Activated T-helper 2 cell treated with anti-CD3 and anti-CD28 coated beads, Interferon-gamma antibody, Interleukin-2, Interleukin-4, amounts not matched to agents 10 μg/mL and 5 μg/mL and 100 μg/mL, durations not matched to agents 14 hours and 24 hours and 36 hours (primary cell): ENCODE measurements at regions not wholly inside any gene's neighbourhood (a gene's known extent, or its start where the extent isn't known, plus 50 kb on each side); places are given as distances from the start of the nearest gene placed in this dataset.

Source experiments
- DNase-seq: peaks from one replicate; pipeline ENCODE4 v3.0.0; 2021; ENCODE audit warnings: low spot score
- H3K27ac Mint-ChIP-seq: one replicate; pipeline ENCODE4 v1.8.0; 2021; ENCODE audit warnings: mixed read lengths
- H3K27me3 Mint-ChIP-seq: one replicate; pipeline ENCODE4 v1.8.0; 2021; ENCODE audit warnings: low read depth, mixed read lengths
- H3K36me3 Mint-ChIP-seq: one replicate; pipeline ENCODE4 v1.8.0; 2021; ENCODE audit warnings: low read depth, mixed read lengths
- H3K4me1 Mint-ChIP-seq: one replicate; pipeline ENCODE4 v1.8.0; 2021; ENCODE audit warnings: low read depth, mixed read lengths
- H3K4me3 Mint-ChIP-seq: one replicate; pipeline ENCODE4 v1.8.0; 2021; ENCODE audit warnings: low read depth, mild to moderate bottlenecking, moderate library complexity, mixed read lengths
- H3K9me3 Mint-ChIP-seq: one replicate; pipeline ENCODE4 v1.8.0; 2021; ENCODE audit warnings: mixed read lengths
- intact Hi-C: fragments of 100-400 bp; cut with micrococcal nuclease; formaldehyde crosslinking; loops from one replicate; pipeline ENCODE4 v1.15.1; 2023

DNA sequence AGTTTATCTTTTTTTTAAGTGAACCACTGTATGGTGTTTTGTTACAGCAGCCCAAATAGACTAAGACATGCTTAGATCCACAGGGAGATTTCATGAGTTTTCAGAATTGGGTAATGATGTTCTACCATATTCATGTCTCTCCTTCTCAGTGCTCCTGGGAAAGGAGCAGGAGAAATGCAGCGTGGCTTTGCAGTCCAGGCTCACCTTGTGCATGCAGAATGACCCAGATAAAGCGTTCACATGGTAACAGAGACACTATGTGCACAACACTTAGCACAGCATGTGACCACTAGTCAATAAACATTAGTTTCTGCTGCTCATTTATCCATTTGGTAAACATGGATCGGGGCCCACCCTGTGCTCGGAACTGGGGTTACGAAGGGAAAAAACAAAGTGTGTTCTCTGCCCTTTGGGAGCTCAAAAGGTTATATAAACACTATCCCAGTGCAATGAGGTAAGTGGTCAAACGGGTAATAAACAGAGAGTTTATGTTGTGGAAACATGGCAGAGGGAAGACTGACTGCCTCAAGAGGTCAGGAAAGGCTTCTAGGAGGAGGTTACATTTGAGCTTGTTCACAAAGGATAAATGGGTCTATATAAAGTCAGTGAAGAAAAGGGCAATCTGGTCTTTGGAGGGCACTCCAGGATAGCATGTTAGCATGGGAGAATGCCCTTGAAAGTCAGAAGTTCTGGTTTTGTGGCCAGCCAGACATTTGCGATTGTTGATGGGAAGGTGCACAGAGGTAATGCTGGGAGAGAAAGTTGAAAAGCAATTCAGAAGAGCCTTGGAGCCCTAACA lies 299.2 kb downstream of the TDRD15 start:
- no peak overlapping the region for H3K27ac Mint-ChIP-seq
- intact Hi-C loops = no loop called here

DNA sequence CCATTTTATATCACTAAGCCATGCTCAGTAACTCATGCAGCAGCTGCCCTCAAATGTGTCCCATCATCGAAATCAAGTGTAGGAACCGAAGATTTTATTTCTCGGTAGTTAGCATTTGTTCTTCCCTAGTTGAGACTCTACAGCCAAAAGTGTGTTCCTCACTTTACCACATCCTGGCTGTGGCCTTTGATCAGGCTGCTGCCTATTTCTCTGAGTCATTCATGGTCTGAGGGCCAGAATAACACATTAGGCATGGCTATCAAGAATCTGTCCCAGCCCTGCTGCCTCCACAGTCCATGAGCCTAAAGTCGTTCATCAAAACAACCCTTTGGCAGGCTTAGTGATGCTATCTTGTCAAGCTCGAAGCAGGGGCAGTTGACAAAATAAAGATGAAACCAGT lies 300.1 kb downstream of the TDRD15 start:
- H3K4me1 Mint-ChIP-seq = peaks cover 8% of the 10 kb centered on the region

More for the DNA sequence above, 299.2 kb downstream of the TDRD15 start:
- H3K27me3 Mint-ChIP-seq = no peaks in the 10 kb centered on the region
- DNase-seq = no peak
- H3K36me3 Mint-ChIP-seq = no peaks in the 10 kb centered on the region
- H3K9me3 Mint-ChIP-seq = peaks cover 6% of the 10 kb centered on the region
- H3K4me3 Mint-ChIP-seq = no peak overlapping the region
- H3K4me1 Mint-ChIP-seq = peaks cover 6% of the 10 kb centered on the region

GRCh38 chr2:21424375-21424774 lies 300.6 kb downstream of the TDRD15 start:
- intact Hi-C loops = no loop called here
- DNase-seq = no peak
- Mint-ChIP-seq H3K27me3 (no peaks in the 10 kb centered on the region), H3K27ac (no peak overlapping the region), H3K9me3 (peaks cover 16% of the 10 kb centered on the region), H3K4me3 (no peak overlapping the region), H3K4me1 (peaks cover 8% of the 10 kb centered on the region), H3K36me3 (no peaks in the 10 kb centered on the region)

More for the DNA sequence above, 300.1 kb downstream of the TDRD15 start:
- no peaks in the 10 kb centered on the region for H3K36me3 Mint-ChIP-seq
- H3K27me3 Mint-ChIP-seq = no peaks in the 10 kb centered on the region
- H3K27ac Mint-ChIP-seq = no peak overlapping the region
- H3K4me3 Mint-ChIP-seq = no peak overlapping the region
- intact Hi-C loops = no loop called here
- H3K9me3 Mint-ChIP-seq = peaks cover 11% of the 10 kb centered on the region
- no peak for DNase-seq

DNA sequence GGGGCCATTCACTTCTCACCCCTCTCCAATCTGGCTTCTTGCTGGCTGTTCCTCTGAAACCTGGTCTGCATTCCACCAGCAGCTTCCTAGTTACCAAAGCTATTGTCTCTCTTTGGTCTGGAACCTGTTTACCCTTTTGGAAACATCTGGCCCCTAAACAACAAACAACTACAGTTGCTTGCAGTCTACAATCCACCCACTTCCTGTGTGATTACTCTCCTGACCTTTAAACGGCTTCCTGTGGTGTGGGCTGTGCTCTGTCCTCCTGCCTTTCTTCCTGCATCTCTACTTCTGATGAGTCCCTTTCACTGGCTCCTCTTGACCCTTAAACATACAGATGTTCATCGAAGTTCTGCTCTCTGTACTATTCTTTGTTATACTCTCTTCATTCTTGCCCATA lies 303.8 kb downstream of the TDRD15 start:
- H3K27ac Mint-ChIP-seq = no peak overlapping the region
- H3K4me3 Mint-ChIP-seq = no peak overlapping the region
- intact Hi-C loops = no loop called here

DNA sequence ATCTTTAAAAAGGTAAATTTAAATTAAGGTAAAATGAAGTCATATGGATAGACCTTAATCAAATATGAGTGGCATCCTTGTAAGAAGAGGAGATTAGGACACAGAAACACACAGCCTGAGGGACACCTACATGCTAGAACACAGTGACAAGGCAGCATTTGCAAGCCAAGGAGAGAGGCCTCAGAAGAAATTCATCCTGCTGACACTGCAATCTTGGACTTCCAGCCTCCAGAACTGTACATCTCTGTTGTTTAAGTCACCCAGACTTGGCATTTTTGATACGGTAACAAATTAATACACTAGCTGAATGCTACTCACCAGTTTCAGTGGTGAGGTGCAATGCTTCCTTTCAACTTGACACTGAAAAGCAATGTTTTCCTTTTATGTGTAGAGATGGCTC lies 305.0 kb downstream of the TDRD15 start:
- no peaks in the 10 kb centered on the region for H3K36me3 Mint-ChIP-seq
- peaks cover 21% of the 10 kb centered on the region for H3K9me3 Mint-ChIP-seq
- no peaks in the 10 kb centered on the region for H3K27me3 Mint-ChIP-seq

More for the DNA sequence above, 303.8 kb downstream of the TDRD15 start:
- no peaks in the 10 kb centered on the region for H3K36me3 Mint-ChIP-seq
- peaks cover 8% of the 10 kb centered on the region for H3K4me1 Mint-ChIP-seq
- DNase-seq = no peak
- no peaks in the 10 kb centered on the region for H3K27me3 Mint-ChIP-seq
- peaks cover 17% of the 10 kb centered on the region for H3K9me3 Mint-ChIP-seq

DNA sequence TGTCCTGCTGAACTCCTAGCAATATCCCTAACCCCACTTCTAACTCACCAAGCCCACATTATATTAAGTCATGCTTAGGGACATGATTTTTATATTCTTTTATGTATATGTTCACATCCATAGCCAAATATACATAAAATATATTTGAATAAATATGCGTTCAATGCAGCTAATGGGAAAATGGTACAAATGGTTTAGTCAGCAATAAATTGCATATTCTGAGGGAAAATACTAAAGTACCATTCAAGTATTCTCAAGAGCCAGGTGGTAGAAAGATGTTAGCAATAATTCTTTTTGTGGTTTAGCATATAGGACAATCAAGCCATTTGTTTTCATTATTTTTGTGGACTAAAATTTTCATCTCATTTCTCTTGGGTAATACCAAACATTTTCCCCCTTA lies 306.0 kb downstream of the TDRD15 start:
- Mint-ChIP-seq H3K4me1 (peaks cover 8% of the 10 kb centered on the region), H3K27ac (no peak overlapping the region), H3K27me3 (no peaks in the 10 kb centered on the region), H3K4me3 (no peak overlapping the region), H3K9me3 (peaks cover 21% of the 10 kb centered on the region), H3K36me3 (no peaks in the 10 kb centered on the region)
- intact Hi-C loops = no loop called here
- no peak for DNase-seq

More for the DNA sequence above, 305.0 kb downstream of the TDRD15 start:
- intact Hi-C loops = no loop called here
- DNase-seq = no peak
- Mint-ChIP-seq H3K27ac (no peak overlapping the region), H3K4me3 (no peak overlapping the region), H3K4me1 (peaks cover 8% of the 10 kb centered on the region)

DNA sequence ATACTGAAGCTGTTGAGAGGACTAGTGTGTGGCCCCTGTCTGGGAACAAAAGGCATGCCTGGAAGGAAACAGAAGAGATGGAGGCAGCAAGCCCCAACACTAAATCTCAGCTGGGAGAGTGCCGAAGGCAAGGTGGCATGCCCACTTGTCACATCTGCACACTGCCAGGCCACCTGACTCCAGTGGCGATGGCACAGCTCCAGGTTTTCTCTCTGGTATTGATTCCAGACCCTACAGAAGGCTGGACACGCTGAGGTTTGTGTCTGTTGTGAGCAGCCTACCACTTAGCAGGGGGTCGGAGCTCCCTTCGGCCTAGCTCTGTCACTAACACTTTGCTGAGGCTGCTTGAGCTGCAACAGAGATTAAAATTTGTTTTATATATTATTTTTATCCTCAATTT lies 307.3 kb downstream of the TDRD15 start:
- Mint-ChIP-seq H3K4me3 (no peak overlapping the region), H3K36me3 (no peaks in the 10 kb centered on the region), H3K4me1 (peaks cover 8% of the 10 kb centered on the region), H3K9me3 (peaks cover 21% of the 10 kb centered on the region), H3K27ac (no peak overlapping the region), H3K27me3 (no peaks in the 10 kb centered on the region)
- intact Hi-C loops = no loop called here
- DNase-seq = no peak

DNA sequence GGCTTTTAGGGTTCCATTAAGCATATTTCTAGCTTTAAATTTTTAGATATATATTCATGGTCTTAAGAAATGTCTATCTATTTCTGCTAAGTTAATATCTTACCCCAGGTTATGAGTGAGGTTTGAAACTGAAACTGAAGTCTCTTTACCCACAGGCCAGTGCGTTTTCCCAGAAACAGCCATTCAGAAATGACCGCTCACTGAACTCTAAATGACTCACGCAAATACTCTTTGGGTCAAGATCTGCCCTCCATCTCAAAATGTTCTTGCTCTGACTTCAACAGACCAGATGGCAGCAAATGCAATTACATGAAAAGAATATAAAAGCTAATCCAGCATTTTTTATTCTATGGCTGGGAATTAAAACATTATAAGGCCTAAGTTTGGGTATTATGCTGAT lies 315.2 kb downstream of the TDRD15 start:
- DNase-seq = no peak
- no peaks in the 10 kb centered on the region for H3K27me3 Mint-ChIP-seq
- intact Hi-C loops = no loop called here
- H3K36me3 Mint-ChIP-seq = no peaks in the 10 kb centered on the region
- no peaks in the 10 kb centered on the region for H3K9me3 Mint-ChIP-seq
- H3K27ac Mint-ChIP-seq = no peak overlapping the region
- H3K4me3 Mint-ChIP-seq = no peak overlapping the region
- H3K4me1 Mint-ChIP-seq = no peaks in the 10 kb centered on the region

GRCh38 chr2:21441442-21441841 lies 317.7 kb downstream of the TDRD15 start:
- H3K36me3 Mint-ChIP-seq = no peaks in the 10 kb centered on the region
- no peaks in the 10 kb centered on the region for H3K4me1 Mint-ChIP-seq
- H3K27me3 Mint-ChIP-seq = no peaks in the 10 kb centered on the region
- DNase-seq = no peak
- H3K27ac Mint-ChIP-seq = no peak overlapping the region
- no peak overlapping the region for H3K4me3 Mint-ChIP-seq
- intact Hi-C loops = no loop called here
- H3K9me3 Mint-ChIP-seq = peaks cover 6% of the 10 kb centered on the region

DNA sequence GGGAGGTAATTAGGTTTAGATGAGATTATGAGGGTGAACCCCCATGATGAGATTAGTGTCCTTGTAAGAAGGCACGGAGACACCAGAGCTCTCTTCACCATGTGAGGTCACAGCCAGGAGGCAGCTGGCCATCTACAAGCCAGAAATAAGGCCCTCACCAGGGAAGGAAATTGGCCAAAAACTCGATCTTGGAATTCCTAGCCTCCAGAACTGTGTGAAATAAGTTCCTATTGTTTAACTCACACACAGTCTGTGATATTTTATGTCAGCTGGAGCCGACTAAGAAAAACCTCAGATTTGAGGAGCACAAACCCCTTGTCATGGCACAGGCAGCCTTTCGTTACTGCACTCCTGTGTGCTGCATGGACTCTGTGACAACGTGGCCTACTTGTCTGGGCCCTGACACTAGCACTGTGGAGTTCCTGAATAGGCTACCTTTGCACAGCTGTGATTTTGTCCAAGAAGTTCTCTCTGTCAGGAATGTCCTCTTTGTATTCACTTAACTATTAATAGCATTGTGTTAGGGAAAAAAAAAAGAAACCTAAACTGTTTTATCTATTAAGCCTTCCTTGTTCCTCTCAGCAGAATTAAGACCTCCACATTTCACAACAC lies 319.8 kb downstream of the TDRD15 start:
- no peaks in the 10 kb centered on the region for H3K36me3 Mint-ChIP-seq
- no peaks in the 10 kb centered on the region for H3K4me1 Mint-ChIP-seq
- no peak overlapping the region for H3K27ac Mint-ChIP-seq
- H3K9me3 Mint-ChIP-seq = peaks cover 6% of the 10 kb centered on the region
- no peak overlapping the region for H3K4me3 Mint-ChIP-seq
- H3K27me3 Mint-ChIP-seq = no peaks in the 10 kb centered on the region
- intact Hi-C loops = no loop called here
- DNase-seq = no peak

DNA sequence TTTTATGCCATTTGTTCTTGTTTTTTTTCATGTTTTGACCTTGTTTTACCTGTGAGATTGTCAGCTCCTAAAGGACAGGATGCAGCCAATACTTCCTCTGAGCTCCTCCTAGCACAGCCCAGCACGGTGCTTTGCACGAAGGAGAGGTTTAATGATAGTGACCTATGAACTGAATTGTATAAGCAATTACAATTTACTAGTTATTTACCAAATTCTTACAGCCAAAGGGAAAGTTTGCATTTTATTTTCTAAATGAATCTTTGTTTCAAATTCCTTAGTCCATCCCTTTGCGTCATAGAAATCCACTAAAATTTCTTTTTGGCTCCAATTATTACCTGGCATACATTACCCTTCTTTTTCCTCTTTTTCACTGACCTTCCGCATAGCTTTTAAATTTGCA lies 326.1 kb downstream of the TDRD15 start:
- DNase-seq = no peak
- no peak overlapping the region for H3K27ac Mint-ChIP-seq
- H3K4me3 Mint-ChIP-seq = no peak overlapping the region
- no peaks in the 10 kb centered on the region for H3K4me1 Mint-ChIP-seq
- no peaks in the 10 kb centered on the region for H3K27me3 Mint-ChIP-seq
- intact Hi-C loops = no loop called here
- H3K36me3 Mint-ChIP-seq = no peaks in the 10 kb centered on the region
- H3K9me3 Mint-ChIP-seq = peaks cover 6% of the 10 kb centered on the region

- H3K27me3 Mint-ChIP-seq = no peaks in the 10 kb centered on the region
- no peak for DNase-seq
- intact Hi-C loops = no loop called here
- no peaks in the 10 kb centered on the region for H3K9me3 Mint-ChIP-seq
- no peaks in the 10 kb centered on the region for H3K4me1 Mint-ChIP-seq
- no peak overlapping the region for H3K4me3 Mint-ChIP-seq
- no peak overlapping the region for H3K27ac Mint-ChIP-seq
- H3K36me3 Mint-ChIP-seq = no peaks in the 10 kb centered on the region
These were observed 327.6 kb downstream of the TDRD15 start for GRCh38 chr2:21451403-21451802.

GRCh38 chr2:21452263-21452662 lies 328.5 kb downstream of the TDRD15 start:
- Mint-ChIP-seq H3K36me3 (no peaks in the 10 kb centered on the region), H3K27ac (no peak overlapping the region), H3K4me3 (no peak overlapping the region), H3K4me1 (no peaks in the 10 kb centered on the region), H3K9me3 (no peaks in the 10 kb centered on the region), H3K27me3 (no peaks in the 10 kb centered on the region)
- DNase-seq = no peak
- intact Hi-C loops = no loop called here
